Body of pancreas (tissue), 4 donors: ENCODE measurements at regions not wholly inside any gene's neighbourhood (a gene's known extent, or its start where the extent isn't known, plus 50 kb on each side); places are given as distances from the start of the nearest gene placed in this dataset.

Experiments
- ATAC-seq: fragments of 150-250 bp; one replicate; pipeline ENCODE4 v1.9.1; 2016
- DNase-seq, 4 donors: peaks; one replicate each; pipeline ENCODE4 v3.0.0-alpha.2; 2019
- H3K27ac ChIP-seq, 4 donors: fragments of 200-600 bp; sonication (generic); 1 replicate in 3 of 4; 2 replicates in 1 of 4; pipeline versions ENCODE4 v1.5.1 to v1.6.1; 2016 to 2019; ENCODE audit warnings: mild to moderate bottlenecking in 1 of 4, mixed read lengths in 1 of 4, moderate library complexity in 1 of 4
- H3K27me3 ChIP-seq, 2 donors: fragments of 200-600 bp; sonication (generic); one replicate each; pipeline ENCODE4 v1.6.0; 2016; ENCODE audit warnings: mild to moderate bottlenecking in 1 of 2
- H3K36me3 ChIP-seq, 2 donors: fragments of 200-600 bp; sonication (generic); replicated peaks in 1 of 2; 2 replicates each; pipeline ENCODE4 v1.5.1; 2016; ENCODE audit warnings: low read depth in 2 of 2; ENCODE audit not compliant: insufficient read depth in 1 of 2
- H3K4me1 ChIP-seq: fragments of 200-600 bp; sonication (generic); one replicate; pipeline ENCODE4 v1.6.0; 2016
- H3K4me3 ChIP-seq, 2 donors: fragments of 200-600 bp; sonication (generic); 1 replicate in 1 of 2; 2 replicates in 1 of 2; pipeline ENCODE4 v1.5.1; 2016 to 2019
- H3K9me3 ChIP-seq, 3 donors: fragments of 200-600 bp; sonication (generic); 1 replicate in 2 of 3; 2 replicates in 1 of 3; pipeline ENCODE4 v1.5.1; 2016
- POLR2A ChIP-seq, 3 donors: fragments of 450-650 bp; IDR thresholded peaks; one replicate each; pipeline ENCODE4 v1.6.1; 2016; ENCODE audit warnings: antibody characterized with exemption in 3 of 3, mild to moderate bottlenecking in 2 of 3
- WGBS, 2 donors: methylation state at CpG; one replicate each; pipeline ENCODE4 v1.1.5; 2017; 5-methylcytosine and 5-hydroxymethylcytosine counted together
- intact Hi-C: fragments of 100-400 bp; cut with DNase I; formaldehyde crosslinking; loops from one replicate; pipeline ENCODE4 v1.15.1; 2023
- TF ChIP-seq, protein P1 (sequence below), 7 experiments: fragments of 450-650 bp in 4 of 7; fragments of 200-600 bp in 3 of 7; sonication (generic) in 3 of 7; IDR thresholded peaks; one replicate each; pipeline ENCODE4 v1.5.1; 2016 to 2019; ENCODE audit warnings: antibody characterized with exemption in 7 of 7

DNA sequence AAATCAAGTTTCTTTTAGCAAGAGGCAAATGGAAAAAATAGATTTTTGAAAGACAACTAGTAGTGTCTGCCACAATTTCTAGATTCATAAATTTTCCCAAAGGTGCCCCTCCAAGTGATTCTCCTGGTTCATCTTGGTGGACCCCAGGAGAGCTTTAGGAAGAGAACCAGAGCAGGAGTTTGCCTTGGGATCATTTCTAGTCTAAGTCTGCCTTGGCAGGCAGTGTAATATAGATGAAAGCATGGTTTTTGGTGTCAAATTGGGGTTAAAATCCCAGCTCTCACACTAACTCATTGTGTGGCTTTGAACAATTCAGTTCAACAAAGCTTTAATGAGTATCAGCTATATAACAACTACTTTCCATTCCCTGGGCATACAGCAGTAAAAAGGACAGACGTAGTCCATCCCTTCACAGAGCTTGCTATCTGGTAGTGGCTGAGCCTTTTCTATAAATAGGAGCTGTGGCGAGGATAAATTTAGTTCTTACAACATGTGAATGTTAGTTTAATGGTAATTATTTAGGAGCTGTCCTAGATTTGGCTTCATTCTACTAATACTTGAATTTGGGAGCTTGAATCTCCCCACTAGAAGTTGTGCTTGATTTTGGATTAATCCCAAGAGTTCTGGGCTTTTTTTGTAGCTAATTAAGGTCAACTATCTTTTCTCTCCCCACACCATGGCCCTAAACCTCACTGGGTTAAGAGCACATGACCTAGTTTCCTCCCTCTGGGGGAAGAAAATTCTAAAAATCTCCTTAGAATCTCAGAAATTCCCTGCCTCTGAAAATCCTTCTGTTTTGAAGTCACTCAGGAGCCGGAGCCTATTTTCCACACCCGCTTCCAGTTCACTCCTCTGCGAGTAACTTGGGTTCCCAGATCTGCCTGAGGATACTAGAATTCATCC lies 197.8 kb downstream of the PCSK1 start:
- 59 to 62% methylated on average over 5 of the region's 5 CpGs for WGBS, 2 donors
- no peak for TF ChIP-seq POLR2A (IDR thresholded peaks at IDR 0.05)
- TF ChIP-seq, protein P1, sequence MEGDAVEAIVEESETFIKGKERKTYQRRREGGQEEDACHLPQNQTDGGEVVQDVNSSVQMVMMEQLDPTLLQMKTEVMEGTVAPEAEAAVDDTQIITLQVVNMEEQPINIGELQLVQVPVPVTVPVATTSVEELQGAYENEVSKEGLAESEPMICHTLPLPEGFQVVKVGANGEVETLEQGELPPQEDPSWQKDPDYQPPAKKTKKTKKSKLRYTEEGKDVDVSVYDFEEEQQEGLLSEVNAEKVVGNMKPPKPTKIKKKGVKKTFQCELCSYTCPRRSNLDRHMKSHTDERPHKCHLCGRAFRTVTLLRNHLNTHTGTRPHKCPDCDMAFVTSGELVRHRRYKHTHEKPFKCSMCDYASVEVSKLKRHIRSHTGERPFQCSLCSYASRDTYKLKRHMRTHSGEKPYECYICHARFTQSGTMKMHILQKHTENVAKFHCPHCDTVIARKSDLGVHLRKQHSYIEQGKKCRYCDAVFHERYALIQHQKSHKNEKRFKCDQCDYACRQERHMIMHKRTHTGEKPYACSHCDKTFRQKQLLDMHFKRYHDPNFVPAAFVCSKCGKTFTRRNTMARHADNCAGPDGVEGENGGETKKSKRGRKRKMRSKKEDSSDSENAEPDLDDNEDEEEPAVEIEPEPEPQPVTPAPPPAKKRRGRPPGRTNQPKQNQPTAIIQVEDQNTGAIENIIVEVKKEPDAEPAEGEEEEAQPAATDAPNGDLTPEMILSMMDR (IDR thresholded peaks at IDR 0.05): no peak
- peak; percentile 50 for ATAC-seq
- H3K27ac ChIP-seq: peak overlapping the region in 2 of 4 donors; percentile 2 to 23
- H3K36me3 ChIP-seq: no peaks in the 10 kb centered on the region
- no peaks in the 10 kb centered on the region for H3K9me3 ChIP-seq
- H3K27me3 ChIP-seq: no peaks in the 10 kb centered on the region
- no peaks in the 10 kb centered on the region for H3K4me1 ChIP-seq
- H3K4me3 ChIP-seq: no peak overlapping the region
- no peak for DNase-seq
- intact Hi-C loops: no loop called here

DNA sequence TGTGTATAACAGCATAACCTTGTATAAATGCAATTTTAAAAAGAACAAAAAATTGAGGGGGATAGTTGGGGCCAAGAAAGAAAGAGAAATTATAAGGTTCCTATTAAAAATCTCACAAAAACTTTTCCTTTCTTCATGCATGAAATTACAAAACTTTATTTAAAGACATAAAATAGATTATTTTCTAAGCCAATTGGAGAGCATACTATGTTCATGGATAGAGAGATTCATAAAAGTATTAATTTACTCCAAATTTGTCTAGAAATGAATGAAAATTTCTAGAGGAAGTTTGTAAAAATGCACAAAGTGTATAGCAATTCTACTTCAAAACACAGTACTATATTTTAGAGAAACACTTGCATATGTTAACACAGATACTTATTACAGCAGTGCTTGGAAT lies 200.4 kb downstream of the PCSK1 start:
- TF ChIP-seq POLR2A (IDR thresholded peaks at IDR 0.05): no peak
- TF ChIP-seq, protein P1 (IDR thresholded peaks at IDR 0.05): no peak
- Histone ChIP-seq H3K27me3 (no peaks in the 10 kb centered on the region), H3K9me3 (no peaks in the 10 kb centered on the region), H3K36me3 (no peaks in the 10 kb centered on the region), H3K27ac (no peak overlapping the region), H3K4me1 (no peaks in the 10 kb centered on the region), H3K4me3 (no peak overlapping the region)
- ATAC-seq (no peak), DNase-seq (no peak)
- intact Hi-C loops: no loop called here

- intact Hi-C loops: no loop called here
Measured at GRCh38 chr5:96229188-96229587, 203.9 kb downstream of the PCSK1 start.

DNA sequence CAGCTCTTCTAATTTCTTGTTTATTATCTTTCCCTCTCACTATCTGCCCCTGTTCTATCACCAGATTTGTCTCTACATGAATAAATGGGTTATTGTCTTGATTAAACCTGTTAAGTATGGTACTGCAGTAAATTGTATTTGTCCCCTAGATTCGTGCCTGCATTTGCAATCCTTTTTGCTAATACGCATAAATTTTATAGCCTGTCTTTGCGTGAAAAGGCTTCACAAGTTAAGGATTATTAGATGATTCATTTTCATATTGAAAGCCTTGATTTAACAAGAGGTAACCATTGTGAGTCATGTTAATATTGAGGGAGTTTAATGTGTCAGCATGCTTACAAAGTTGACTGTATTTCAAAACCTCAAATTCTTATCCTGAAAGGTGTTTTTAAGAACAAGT lies 204.6 kb downstream of the PCSK1 start:
- no peaks in the 10 kb centered on the region for H3K4me1 ChIP-seq
- DNase-seq: no peak
- no peaks in the 10 kb centered on the region for H3K36me3 ChIP-seq
- H3K27ac ChIP-seq: no peak overlapping the region
- ATAC-seq: no peak
- 91 to 96% methylated on average over 3 of the region's 3 CpGs for WGBS, 2 donors
- H3K27me3 ChIP-seq: no peaks in the 10 kb centered on the region
- intact Hi-C loops: no loop called here
- no peak overlapping the region for H3K4me3 ChIP-seq
- no peaks in the 10 kb centered on the region for H3K9me3 ChIP-seq
- TF ChIP-seq POLR2A (IDR thresholded peaks at IDR 0.05): no peak
- TF ChIP-seq, protein P1 (IDR thresholded peaks at IDR 0.05): no peak

More at GRCh38 chr5:96229188-96229587, 203.9 kb downstream of the PCSK1 start:
- Histone ChIP-seq H3K4me3 (no peak overlapping the region), H3K36me3 (no peaks in the 10 kb centered on the region), H3K4me1 (no peaks in the 10 kb centered on the region), H3K9me3 (no peaks in the 10 kb centered on the region), H3K27ac (no peak overlapping the region), H3K27me3 (no peaks in the 10 kb centered on the region)
- DNase-seq (no peak), ATAC-seq (no peak)
- 87 to 88% methylated on average over 3 of the region's 3 CpGs for WGBS, 2 donors
- TF ChIP-seq POLR2A (IDR thresholded peaks at IDR 0.05): no peak
- TF ChIP-seq, protein P1 (IDR thresholded peaks at IDR 0.05): no peak

DNA sequence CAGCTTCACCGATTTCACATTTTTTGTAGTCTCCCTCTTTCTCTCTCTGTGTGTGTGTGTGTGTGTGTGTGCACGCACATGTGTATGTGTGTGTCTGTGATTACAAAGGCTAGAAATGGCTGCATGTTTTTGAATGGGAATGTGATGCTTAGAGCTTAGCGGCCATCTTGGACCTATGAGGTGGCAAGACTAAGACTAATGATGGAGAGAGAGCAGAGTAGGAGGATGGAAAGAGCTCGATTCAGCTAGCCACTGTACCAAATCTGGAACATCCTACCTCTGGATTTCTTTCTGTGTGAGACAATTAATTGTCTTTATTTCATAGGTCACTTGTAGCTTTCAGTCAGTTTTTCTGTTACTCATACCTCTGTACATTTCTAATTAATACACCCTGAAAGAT lies 205.1 kb downstream of the PCSK1 start:
- Histone ChIP-seq H3K27ac (no peak overlapping the region), H3K36me3 (no peaks in the 10 kb centered on the region), H3K4me3 (no peak overlapping the region), H3K4me1 (no peaks in the 10 kb centered on the region), H3K27me3 (no peaks in the 10 kb centered on the region), H3K9me3 (no peaks in the 10 kb centered on the region)
- TF ChIP-seq, protein P1 (IDR thresholded peaks at IDR 0.05): no peak
- TF ChIP-seq POLR2A (IDR thresholded peaks at IDR 0.05): no peak
- DNase-seq (no peak), ATAC-seq (no peak)
- intact Hi-C loops: no loop called here
- 94 to 97% methylated on average over 4 of the region's 4 CpGs for WGBS, 2 donors
